H1 (cell line): ENCODE measurements at regions not wholly inside any gene's neighbourhood (a gene's known extent, or its start where the extent isn't known, plus 50 kb on each side); places are given as distances from the start of the nearest gene placed in this dataset.

Source experiments
- EZH2 ChIP-seq: fragments of 200-600 bp; sonication (generic); IDR thresholded peaks from 2 replicates; pipeline ENCODE4 v1.7.1; 2012; ENCODE audit warnings: low read depth, mild to moderate bottlenecking, moderate library complexity, low read length, inconsistent platforms; ENCODE audit not compliant: severe bottlenecking

DNA sequence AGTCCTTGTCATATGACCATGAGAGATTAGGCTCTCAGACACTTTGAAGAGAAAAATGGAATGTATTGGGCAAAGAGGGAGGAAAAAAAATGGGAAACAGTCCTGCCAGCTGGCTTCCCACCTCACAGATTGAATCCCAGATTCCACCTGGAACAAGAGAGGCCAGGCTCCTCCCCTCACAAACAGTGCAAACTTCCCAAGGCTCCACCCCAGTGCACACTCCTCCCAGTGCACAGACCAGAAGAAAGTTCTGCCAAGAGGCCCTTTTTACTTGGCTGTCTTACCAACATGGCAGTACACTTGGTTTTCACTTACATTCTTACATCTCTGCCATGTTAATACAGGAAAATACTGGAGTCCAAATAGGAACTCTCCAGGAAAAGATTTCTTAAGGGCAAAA, 202.3 kb downstream of the AHR start (continued):
- no peak for TF ChIP-seq EZH2
- TF ChIP-seq, all 59 proteins: peak for 0
